Fibroblast of lung (primary cell): ENCODE measurements at regions not wholly inside any gene's neighbourhood (a gene's known extent, or its start where the extent isn't known, plus 50 kb on each side); places are given as distances from the start of the nearest gene placed in this dataset.

ENCODE experiments used
- CTCF ChIP-seq, 2 donors: IDR thresholded peaks in 1 of 2; conservative IDR thresholded peaks in 1 of 2; 1 replicate in 1 of 2; 2 replicates in 1 of 2; pipeline ENCODE4 v1.5.1; 2011 to 2012; ENCODE audit warnings: low read length in 2 of 2, control low read depth in 1 of 2, inconsistent platforms in 1 of 2, low read depth in 1 of 2, mild to moderate bottlenecking in 1 of 2
- EZH2 ChIP-seq: IDR thresholded peaks from 2 replicates; pipeline ENCODE4 v1.5.1; 2012; ENCODE audit warnings: low read length, control low read depth, mild to moderate bottlenecking; ENCODE audit errors: missing control alignments

- TF ChIP-seq CTCF (conservative IDR thresholded peaks at IDR 0.05 in 1 of 2, IDR thresholded peaks at IDR 0.05 in 1 of 2; ENCODE audit: low read depth in 1 of 2, low read length in 2 of 2) (no peak), EZH2 (no peak)
Observed at GRCh38 chr21:17929510-17929909, 110.4 kb upstream of the C21orf91 start.
